PC-3 (cell line): ENCODE measurements at regions not wholly inside any gene's neighbourhood (a gene's known extent, or its start where the extent isn't known, plus 50 kb on each side); places are given as distances from the start of the nearest gene placed in this dataset.

ENCODE experiments used
- ATAC-seq: fragments of 200-7000 bp; cut with Tn5 transposase; 2 replicates; pipeline ENCODE4 v1.9.1; 2020; ENCODE audit warnings: mild to moderate bottlenecking, moderate library complexity
- BruUV-seq: library from RNA; stranded (reverse); fragments of 400-500 nt; replicated peaks from 2 replicates; lab custom pipeline; 2021; lab: Mats Ljungman, UMichigan
- CTCF ChIA-PET: fragments of 300-600 bp; sonication (Branson Sonifier 250); formaldehyde crosslinking; loops from one replicate; lab custom pipeline; 2022; ENCODE audit warnings: antibody characterized with exemption; lab: Charles Lee
- POLR2A ChIA-PET: fragments of 300-600 bp; sonication (Branson Sonifier 250); formaldehyde crosslinking; loops from one replicate; lab custom pipeline; 2022; ENCODE audit warnings: antibody characterized with exemption; ENCODE audit not compliant: unreplicated experiment; lab: Charles Lee
- DNase-seq: peaks from one replicate; pipeline ENCODE4 v3.0.0-alpha.2; 2015
- H2AFZ ChIP-seq: fragments of 300-600 bp; sonication (generic); 2 replicates; pipeline ENCODE4 v1.6.0; 2016; ENCODE audit warnings: antibody characterized with exemption, low read length
- H3F3A ChIP-seq: fragments of 300-600 bp; sonication (generic); one replicate; pipeline ENCODE4 v1.6.0; 2017; ENCODE audit warnings: antibody characterized with exemption, low read length, control low read depth, mild to moderate bottlenecking; ENCODE audit not compliant: unreplicated experiment
- H3K27ac ChIP-seq: fragments of 300-600 bp; sonication (generic); 2 replicates; pipeline ENCODE4 v1.5.1; 2016; ENCODE audit warnings: mild to moderate bottlenecking, low read length
- H3K27me3 ChIP-seq: fragments of 300-600 bp; sonication (generic); 2 replicates; pipeline ENCODE4 v1.6.1; 2016; ENCODE audit warnings: low read length, mixed read lengths
- H3K36me3 ChIP-seq: fragments of 300-600 bp; sonication (generic); 2 replicates; pipeline ENCODE4 v1.6.1; 2016; ENCODE audit warnings: low read depth, mixed run types, low read length, mixed read lengths
- H3K4me1 ChIP-seq: fragments of 300-600 bp; sonication (generic); 2 replicates; pipeline ENCODE4 v1.5.1; 2016; ENCODE audit warnings: low read length; ENCODE audit not compliant: insufficient read depth
- H3K4me2 ChIP-seq: fragments of 300-600 bp; sonication (generic); 2 replicates; pipeline ENCODE4 v1.6.0; 2016; ENCODE audit warnings: low read length
- H3K4me3 ChIP-seq: fragments of 300-600 bp; sonication (generic); 2 replicates; pipeline ENCODE4 v1.5.1; 2016; ENCODE audit warnings: mild to moderate bottlenecking, low read length, mixed read lengths
- H3K79me2 ChIP-seq: fragments of 300-600 bp; sonication (generic); 2 replicates; pipeline ENCODE4 v1.6.1; 2017; ENCODE audit warnings: low read length, mixed read lengths
- H3K9ac ChIP-seq: fragments of 300-600 bp; sonication (generic); 2 replicates; pipeline ENCODE4 v1.6.0; 2016; ENCODE audit warnings: mild to moderate bottlenecking, low read length
- H3K9me2 ChIP-seq: fragments of 300-600 bp; sonication (generic); replicated peaks from 2 replicates; pipeline ENCODE4 v1.6.1; 2016; ENCODE audit warnings: mixed run types, low read length, mixed read lengths
- H3K9me3 ChIP-seq: fragments of 300-600 bp; sonication (generic); 2 replicates; pipeline ENCODE4 v1.6.1; 2016; ENCODE audit warnings: low read length, mixed read lengths
- H4K20me1 ChIP-seq: fragments of 300-600 bp; sonication (generic); 2 replicates; pipeline ENCODE4 v1.6.1; 2016; ENCODE audit warnings: low read length, mixed read lengths
- CTCF ChIP-seq: fragments of 300-600 bp; sonication (generic); conservative IDR thresholded peaks from 2 replicates; pipeline ENCODE4 v1.5.1; 2017; ENCODE audit warnings: antibody characterized with exemption, low read depth, mild to moderate bottlenecking, low read length
- EZH2 ChIP-seq: fragments of 300-600 bp; sonication (generic); IDR thresholded peaks from one replicate; pipeline ENCODE4 v1.6.1; 2017; ENCODE audit warnings: antibody characterized with exemption, mild to moderate bottlenecking, low read length; ENCODE audit not compliant: unreplicated experiment
- EZH2phosphoT487 ChIP-seq: fragments of 300-600 bp; sonication (generic); IDR thresholded peaks from 2 replicates; pipeline ENCODE4 v1.6.1; 2018; ENCODE audit warnings: mild to moderate bottlenecking, antibody characterized with exemption, low read length, borderline replicate concordance
- intact Hi-C: fragments of 100-400 bp; cut with micrococcal nuclease; formaldehyde crosslinking; loops from 2 replicates; pipeline ENCODE4 v1.9.0; 2023

GRCh38 chr5:92899611-92900010 is 681.4 kb downstream of the NR2F1-AS1 start:
- H3K4me1 ChIP-seq, result no peaks in the 10 kb centered on the region
- no peak for TF ChIP-seq EZH2phosphoT487
- TF ChIP-seq CTCF, result no peak
- TF ChIP-seq EZH2, result no peak
- no peak for DNase-seq
- no peaks in the 10 kb centered on the region for H3K36me3 ChIP-seq
- H4K20me1 ChIP-seq, result no peaks in the 10 kb centered on the region
- no peaks in the 10 kb centered on the region for H3K9me3 ChIP-seq
- intact Hi-C loops, result loop anchor here (10.0 kb wide), 1 partner anchor 905 kb away; no protein-coding TSS in a partner anchor
- no peaks in the 10 kb centered on the region for H3K79me2 ChIP-seq
- no peaks in the 10 kb centered on the region for H3K9me2 ChIP-seq
- no peak overlapping the region for H3K9ac ChIP-seq
- no peak overlapping the region for H3K4me3 ChIP-seq
- BruUV-seq, result no TSS peak
- H3F3A ChIP-seq, result no peaks in the 10 kb centered on the region
- H3K27ac ChIP-seq, result no peak overlapping the region
- no peak overlapping the region for H2AFZ ChIP-seq
- no peak for ATAC-seq
- ChIA-PET CTCF (no interaction called here), POLR2A (no interaction called here)
- H3K4me2 ChIP-seq, result no peak overlapping the region
- no peaks in the 10 kb centered on the region for H3K27me3 ChIP-seq

GRCh38 chr5:92896722-92897121 is 684.3 kb downstream of the NR2F1-AS1 start:
- no peaks in the 10 kb centered on the region for H3K36me3 ChIP-seq
- H3K4me2 ChIP-seq, result no peak overlapping the region
- H3K9me2 ChIP-seq, result no peaks in the 10 kb centered on the region
- H4K20me1 ChIP-seq, result no peaks in the 10 kb centered on the region
- H2AFZ ChIP-seq, result no peak overlapping the region
- no peaks in the 10 kb centered on the region for H3F3A ChIP-seq
- no peaks in the 10 kb centered on the region for H3K9me3 ChIP-seq
- no peaks in the 10 kb centered on the region for H3K27me3 ChIP-seq
- TF ChIP-seq EZH2phosphoT487, result no peak
- TF ChIP-seq EZH2, result no peak
- TF ChIP-seq CTCF, result no peak
- CTCF ChIA-PET, result no interaction called here
- no peaks in the 10 kb centered on the region for H3K4me1 ChIP-seq
- POLR2A ChIA-PET, result no interaction called here
- BruUV-seq, result no TSS peak
- no peak overlapping the region for H3K4me3 ChIP-seq
- intact Hi-C loops, result no loop called here
- DNase-seq (no peak), ATAC-seq (no peak)
- no peak overlapping the region for H3K9ac ChIP-seq
- no peak overlapping the region for H3K27ac ChIP-seq
- H3K79me2 ChIP-seq, result no peaks in the 10 kb centered on the region

GRCh38 chr5:92890841-92891244 is 690.2 kb downstream of the NR2F1-AS1 start:
- Histone ChIP-seq H3K27ac (no peak overlapping the region), H3K4me2 (no peak overlapping the region), H3K4me1 (peaks cover 5% of the 10 kb centered on the region; the same call in 1 of the 2 replicates), H3K36me3 (no peaks in the 10 kb centered on the region), H3K9me3 (no peaks in the 10 kb centered on the region), H3K4me3 (no peak overlapping the region), H3K79me2 (no peaks in the 10 kb centered on the region), H3K9me2 (no peaks in the 10 kb centered on the region), H3K9ac (no peak overlapping the region), H3F3A (no peaks in the 10 kb centered on the region), H4K20me1 (no peaks in the 10 kb centered on the region), H2AFZ (no peak overlapping the region), H3K27me3 (no peaks in the 10 kb centered on the region)
- BruUV-seq, result no TSS peak
- ATAC-seq (no peak), DNase-seq (peak; percentile 63)
- intact Hi-C loops, result no loop called here
- CTCF ChIA-PET, result no interaction called here
- TF ChIP-seq CTCF (no peak), EZH2phosphoT487 (no peak), EZH2 (no peak)
- POLR2A ChIA-PET, result no interaction called here
